HG02759 (cell line): ENCODE measurements at regions not wholly inside any gene's neighbourhood (a gene's known extent, or its start where the extent isn't known, plus 50 kb on each side); places are given as distances from the start of the nearest gene placed in this dataset.
"Not testable (repeated sequence)": the region's sequence is repeated elsewhere in the genome, so short reads cannot be mapped to it uniquely, and the experiment has no call there.

Experiments used
- ATAC-seq: cut with Tn5 transposase; IDR thresholded peaks from one replicate; pipeline ENCODE4 v1.9.1; 2021; ENCODE audit warnings: mild to moderate bottlenecking, moderate library complexity; ENCODE audit not compliant: unreplicated experiment

- no peak for ATAC-seq
Measured at GRCh38 chr2:194723446-194723845, 933.6 kb upstream of the SLC39A10 start.

GRCh38 chr2:194721227-194721626, 935.8 kb upstream of the SLC39A10 start:
- ATAC-seq: no peak

GRCh38 chr2:194720462-194720861, 936.6 kb upstream of the SLC39A10 start:
- ATAC-seq: no peak

GRCh38 chr2:194718881-194719280, 938.1 kb upstream of the SLC39A10 start:
- no peak for ATAC-seq

GRCh38 chr2:194714541-194714940, 942.5 kb upstream of the SLC39A10 start:
- ATAC-seq: no peak

GRCh38 chr2:194709840-194710239, 947.2 kb upstream of the SLC39A10 start:
- ATAC-seq: no peak

- no peak for ATAC-seq
Measured at GRCh38 chr2:194706179-194706578, 950.8 kb upstream of the SLC39A10 start.

- ATAC-seq: peak; percentile 70
Measured at GRCh38 chr2:194705398-194705797, 951.6 kb upstream of the SLC39A10 start.

- ATAC-seq: no peak
Measured at GRCh38 chr2:194700726-194701125, 956.3 kb upstream of the SLC39A10 start.

GRCh38 chr2:194700116-194700515, 956.9 kb upstream of the SLC39A10 start:
- ATAC-seq: no peak

GRCh38 chr2:194698012-194698411, 959.0 kb upstream of the SLC39A10 start:
- no peak for ATAC-seq

GRCh38 chr2:194697439-194697838, 959.6 kb upstream of the SLC39A10 start:
- no peak for ATAC-seq

- ATAC-seq: no peak
Measured at GRCh38 chr2:194696690-194697089, 960.3 kb upstream of the SLC39A10 start.

GRCh38 chr2:194686569-194686968, 970.5 kb upstream of the SLC39A10 start:
- no peak for ATAC-seq

- ATAC-seq: peak; percentile 55
Measured at GRCh38 chr2:194674043-194674442, 983.0 kb upstream of the SLC39A10 start.

GRCh38 chr2:194672994-194673393, 984.0 kb upstream of the SLC39A10 start:
- no peak for ATAC-seq

GRCh38 chr2:194661431-194661830, 995.6 kb upstream of the SLC39A10 start:
- no peak for ATAC-seq

GRCh38 chr2:194639057-194639456, 1018.0 kb upstream of the SLC39A10 start:
- ATAC-seq: not testable (repeated sequence)

- no peak for ATAC-seq
Measured at GRCh38 chr2:194621945-194622344, 1035.1 kb upstream of the SLC39A10 start.

GRCh38 chr2:194619366-194619765, 1037.7 kb upstream of the SLC39A10 start:
- no peak for ATAC-seq

- no peak for ATAC-seq
Measured at GRCh38 chr2:194618432-194618831, 1038.6 kb upstream of the SLC39A10 start.

GRCh38 chr2:194616334-194616733, 1040.7 kb upstream of the SLC39A10 start:
- ATAC-seq: peak; percentile 79

- ATAC-seq: no peak
Measured at GRCh38 chr2:194610297-194610696, 1046.7 kb upstream of the SLC39A10 start.

GRCh38 chr2:194603429-194603828, 1053.6 kb upstream of the SLC39A10 start:
- ATAC-seq: no peak
